Globus pallidus (tissue), 1 donor: ENCODE measurements at regions not wholly inside any gene's neighbourhood (a gene's known extent, or its start where the extent isn't known, plus 50 kb on each side); places are given as distances from the start of the nearest gene placed in this dataset.

ENCODE experiments used
- DNase-seq: peaks from one replicate; pipeline ENCODE4 v3.0.0-alpha.2; 2015; ENCODE audit warnings: low spot score

GRCh38 chr12:13288937-13289652 lies 92.6 kb downstream of the EMP1 start:
- no peak for DNase-seq

- DNase-seq = no peak
Observed at GRCh38 chr12:13288501-13288900, 92.0 kb downstream of the EMP1 start.

- DNase-seq = no peak
Observed at GRCh38 chr12:13283867-13284266, 87.3 kb downstream of the EMP1 start.

- DNase-seq = no peak
Observed at GRCh38 chr12:13282861-13283260, 86.3 kb downstream of the EMP1 start.

- DNase-seq = peak; percentile 55
Observed at GRCh38 chr12:13278249-13278787, 81.8 kb downstream of the EMP1 start.

GRCh38 chr12:13277293-13277692 lies 80.8 kb downstream of the EMP1 start:
- DNase-seq = no peak

- DNase-seq = no peak
Observed at GRCh38 chr12:13275241-13276085, 78.9 kb downstream of the EMP1 start.

GRCh38 chr12:13273850-13274249 lies 77.3 kb downstream of the EMP1 start:
- DNase-seq = no peak

- no peak for DNase-seq
Observed at GRCh38 chr12:13273097-13273496, 76.6 kb downstream of the EMP1 start.

- DNase-seq = no peak
Observed at GRCh38 chr12:13270817-13271216, 74.3 kb downstream of the EMP1 start.
